GM19023 (cell line): ENCODE measurements at regions not wholly inside any gene's neighbourhood (a gene's known extent, or its start where the extent isn't known, plus 50 kb on each side); places are given as distances from the start of the nearest gene placed in this dataset.
"Not testable (repeated sequence)": the region's sequence is repeated elsewhere in the genome, so short reads cannot be mapped to it uniquely, and the experiment has no call there.

Source experiments
- ATAC-seq: cut with Tn5 transposase; IDR thresholded peaks from one replicate; pipeline ENCODE4 v1.9.1; 2021; ENCODE audit warnings: mild to moderate bottlenecking, moderate library complexity; ENCODE audit not compliant: unreplicated experiment

GRCh38 chr6:40160826-40161225 is 226.6 kb upstream of the MOCS1 start:
- ATAC-seq, result no peak

GRCh38 chr6:40159865-40160264 is 225.6 kb upstream of the MOCS1 start:
- ATAC-seq, result no peak

DNA sequence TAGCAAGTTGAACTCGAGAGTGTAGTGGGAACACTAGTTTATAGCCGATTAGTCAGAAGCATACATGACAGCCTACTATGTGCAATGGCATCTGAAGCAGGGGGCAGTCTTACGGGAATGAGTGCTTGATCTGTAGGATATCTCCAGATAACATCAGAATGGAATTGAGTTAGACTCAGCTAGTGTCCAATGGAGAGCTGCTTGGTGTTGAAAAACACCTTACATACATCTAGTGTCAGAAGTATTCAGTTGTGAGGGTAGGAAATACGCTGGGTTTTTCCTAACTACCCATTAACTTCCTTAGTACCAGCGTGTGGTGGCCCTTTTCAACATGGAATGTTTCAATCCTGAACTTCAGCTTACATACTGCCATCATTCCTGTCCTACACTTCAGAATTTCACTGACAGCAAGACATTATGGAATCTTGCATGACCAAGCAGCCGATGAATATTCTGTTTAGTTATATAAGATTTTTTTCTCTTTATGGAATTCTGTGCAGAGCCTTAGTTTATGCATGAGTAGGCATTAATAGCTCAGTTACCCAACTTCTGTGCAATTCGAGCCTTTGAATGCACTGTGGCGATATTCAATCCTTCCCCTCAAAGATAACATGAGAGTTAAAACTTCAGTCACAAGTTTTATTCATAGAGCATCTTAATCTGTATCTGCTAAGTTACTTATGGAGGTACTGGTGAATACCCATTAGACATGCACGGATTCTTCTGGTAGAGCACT is 218.6 kb upstream of the MOCS1 start:
- ATAC-seq, result no peak

DNA sequence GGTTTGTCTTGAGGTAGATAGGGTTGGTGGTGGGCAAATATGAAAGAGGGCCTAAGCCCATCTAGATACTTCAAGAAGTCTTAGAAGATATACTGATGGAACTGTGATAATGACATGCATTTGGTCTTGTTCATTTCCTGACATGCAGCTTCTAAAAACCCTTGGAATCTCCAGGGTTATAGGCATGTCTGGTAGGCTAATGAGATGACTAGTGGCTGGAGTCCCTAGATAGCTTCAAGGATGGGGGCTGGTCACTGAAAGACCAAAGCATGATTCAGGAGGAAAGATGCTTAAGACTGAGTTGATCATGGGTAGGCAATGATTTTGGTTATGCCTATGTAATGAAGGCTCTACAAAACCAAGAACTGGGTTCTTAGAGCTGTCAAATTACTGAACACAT is 217.9 kb upstream of the MOCS1 start:
- no peak for ATAC-seq

- ATAC-seq, result peak; percentile 96
These were observed 214.8 kb upstream of the MOCS1 start for GRCh38 chr6:40148882-40149573.

- no peak for ATAC-seq
These were observed 212.6 kb upstream of the MOCS1 start for GRCh38 chr6:40146902-40147301.

GRCh38 chr6:40139447-40139846 is 205.2 kb upstream of the MOCS1 start:
- ATAC-seq, result no peak

GRCh38 chr6:40138273-40138720 is 204.0 kb upstream of the MOCS1 start:
- no peak for ATAC-seq

DNA sequence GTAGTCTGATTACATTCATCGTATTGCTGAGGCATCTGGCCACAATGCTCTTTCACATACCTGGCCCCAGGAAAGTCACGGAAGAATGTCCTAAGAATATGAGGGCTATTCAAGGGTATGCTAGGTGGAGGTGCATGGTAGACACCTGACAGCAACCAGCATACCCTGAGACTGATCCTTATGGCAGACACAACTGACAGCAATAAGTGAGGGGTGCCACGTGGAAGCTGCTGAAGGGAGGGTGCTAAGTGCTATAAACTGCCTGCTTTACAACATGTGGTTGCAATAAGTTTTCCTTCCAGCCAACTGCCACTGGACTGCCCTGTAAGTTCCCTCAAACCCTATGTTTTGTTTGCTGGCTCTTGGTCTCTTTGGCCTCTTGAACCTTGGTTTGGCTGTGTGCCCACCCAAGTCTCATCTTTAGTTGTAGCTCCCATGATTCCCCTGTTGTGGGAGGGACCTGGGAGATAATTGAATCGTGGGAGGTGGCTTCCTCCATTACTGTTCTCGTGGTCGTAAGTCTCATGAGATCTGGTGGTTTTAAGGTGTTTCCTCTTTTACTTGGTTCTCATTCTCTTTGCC is 201.3 kb upstream of the MOCS1 start:
- ATAC-seq, result no peak

GRCh38 chr6:40133981-40134380 is 199.7 kb upstream of the MOCS1 start:
- ATAC-seq, result not testable (repeated sequence)

GRCh38 chr6:40131675-40132074 is 197.4 kb upstream of the MOCS1 start:
- ATAC-seq, result no peak

GRCh38 chr6:40128127-40128526 is 193.9 kb upstream of the MOCS1 start:
- no peak for ATAC-seq

- ATAC-seq, result no peak
These were observed 191.6 kb upstream of the MOCS1 start for GRCh38 chr6:40125680-40126394.

DNA sequence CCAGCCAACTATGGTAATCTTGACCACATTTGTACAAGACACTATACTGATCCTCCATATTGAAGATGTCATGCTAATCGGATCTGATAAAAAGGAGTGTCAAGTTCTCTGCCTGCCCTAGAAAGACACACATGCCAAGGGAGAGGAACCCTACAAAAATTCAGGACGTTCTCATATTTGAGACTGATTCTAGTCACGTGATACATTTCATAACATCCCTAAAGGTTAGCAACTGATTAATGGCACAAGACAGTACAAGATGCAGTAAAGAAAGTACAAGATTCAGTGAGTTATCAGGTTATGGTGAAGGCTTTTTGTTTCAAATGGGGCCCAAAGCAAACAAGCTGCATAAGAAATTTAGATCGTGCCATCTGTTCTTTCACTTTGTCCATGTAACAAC is 190.7 kb upstream of the MOCS1 start:
- no peak for ATAC-seq

- no peak for ATAC-seq
These were observed 182.6 kb upstream of the MOCS1 start for GRCh38 chr6:40116832-40117231.

DNA sequence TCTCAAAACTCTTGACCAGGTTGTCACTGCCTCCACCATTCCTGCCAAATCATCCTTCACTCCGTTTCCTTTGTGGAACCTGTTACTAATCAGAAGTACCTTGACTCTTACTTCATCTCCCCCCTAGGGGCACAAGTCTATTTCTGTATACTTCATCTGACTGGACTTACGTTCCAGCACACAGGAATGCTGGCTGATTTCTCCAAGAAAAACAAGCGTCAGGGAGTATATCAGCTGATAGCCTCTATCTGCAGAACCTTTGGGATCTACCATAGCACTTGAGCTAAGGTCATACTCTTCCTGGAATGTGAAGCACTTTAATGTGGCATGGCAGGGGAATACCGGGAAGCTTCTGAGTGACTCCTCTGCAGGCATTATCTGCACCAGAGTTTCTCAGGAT is 178.1 kb upstream of the MOCS1 start:
- no peak for ATAC-seq

DNA sequence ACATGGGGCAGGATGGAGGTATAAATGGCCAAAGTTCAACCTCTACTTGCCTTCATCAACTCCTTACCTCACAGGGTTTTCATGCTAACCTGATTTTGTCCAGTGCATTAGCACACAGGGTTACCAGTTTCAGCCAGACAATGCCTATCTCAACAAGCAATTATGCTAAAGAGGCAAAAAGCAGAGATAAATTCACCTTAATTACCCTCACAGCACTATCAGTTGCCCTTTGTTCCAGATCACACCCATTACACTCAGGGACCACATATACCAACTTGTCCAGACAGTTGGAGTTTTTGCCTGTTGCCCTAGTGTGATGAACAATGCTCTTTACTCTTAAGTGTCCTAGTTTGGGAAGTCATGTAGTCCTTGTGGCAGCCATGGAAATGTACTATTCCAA is 174.5 kb upstream of the MOCS1 start:
- no peak for ATAC-seq

GRCh38 chr6:40106840-40107239 is 172.6 kb upstream of the MOCS1 start:
- no peak for ATAC-seq

DNA sequence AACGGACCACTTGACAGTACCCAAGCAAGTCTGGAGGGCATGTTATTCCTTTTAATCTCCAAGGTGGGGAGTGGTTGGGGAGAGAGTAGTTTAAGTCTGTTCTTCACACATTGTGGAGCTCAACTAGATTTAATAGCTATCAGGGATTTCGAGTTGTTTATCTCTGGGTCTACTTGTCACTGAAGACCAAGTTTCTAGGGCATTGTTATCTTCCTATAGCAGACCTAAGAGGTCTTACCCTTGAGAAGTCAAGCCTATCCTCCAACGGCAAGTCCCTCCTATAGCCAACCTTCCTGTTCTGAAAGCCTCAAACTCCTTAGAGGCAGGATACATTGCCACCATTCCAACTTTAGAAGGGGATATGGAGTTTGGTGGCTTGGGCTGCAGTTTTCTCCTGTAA is 164.5 kb upstream of the MOCS1 start:
- ATAC-seq, result no peak

- no peak for ATAC-seq
These were observed 163.3 kb upstream of the MOCS1 start for GRCh38 chr6:40097590-40097989.

- no peak for ATAC-seq
These were observed 149.1 kb upstream of the MOCS1 start for GRCh38 chr6:40083141-40083920.
